Fibroblast of mammary gland (primary cell): ENCODE measurements at regions not wholly inside any gene's neighbourhood (a gene's known extent, or its start where the extent isn't known, plus 50 kb on each side); places are given as distances from the start of the nearest gene placed in this dataset.

ENCODE experiments used
- DNase-seq: peaks from one replicate; pipeline ENCODE4 v3.0.0-alpha.2; 2010; ENCODE audit warnings: low read depth
- H3K4me3 ChIP-seq: 2 replicates; pipeline ENCODE4 v1.5.1; 2011; ENCODE audit warnings: low read depth, mild to moderate bottlenecking, low read length, moderate library complexity; ENCODE audit not compliant: control insufficient read depth
- TF ChIP-seq, protein P1 (sequence below): conservative IDR thresholded peaks from 2 replicates; pipeline ENCODE4 v1.5.1; 2011; ENCODE audit warnings: low read depth, low read length, inconsistent platforms; ENCODE audit not compliant: control insufficient read depth, insufficient read depth

DNA sequence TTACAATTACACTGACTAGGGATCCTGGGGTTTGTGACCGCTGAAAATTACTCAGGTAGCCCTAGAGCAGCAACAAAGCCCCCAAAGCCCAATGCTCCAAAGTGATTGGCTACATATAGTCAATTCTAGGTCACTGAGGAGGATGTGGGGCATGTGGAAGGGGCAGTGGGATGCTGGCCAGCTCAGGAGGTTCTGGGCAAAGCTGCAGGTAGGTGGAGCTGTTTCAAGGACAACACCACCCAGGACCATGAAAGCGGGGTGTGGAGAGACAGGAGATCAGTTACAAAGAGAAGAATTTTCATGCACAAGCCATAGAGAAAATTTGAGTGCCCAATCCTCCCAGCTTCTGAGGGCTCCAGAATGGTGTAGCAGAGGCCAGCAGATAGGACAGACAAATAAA lies 75.0 kb upstream of the CCDC85A start:
- no peak for DNase-seq
- H3K4me3 ChIP-seq = no peak overlapping the region
- TF ChIP-seq, protein P1, sequence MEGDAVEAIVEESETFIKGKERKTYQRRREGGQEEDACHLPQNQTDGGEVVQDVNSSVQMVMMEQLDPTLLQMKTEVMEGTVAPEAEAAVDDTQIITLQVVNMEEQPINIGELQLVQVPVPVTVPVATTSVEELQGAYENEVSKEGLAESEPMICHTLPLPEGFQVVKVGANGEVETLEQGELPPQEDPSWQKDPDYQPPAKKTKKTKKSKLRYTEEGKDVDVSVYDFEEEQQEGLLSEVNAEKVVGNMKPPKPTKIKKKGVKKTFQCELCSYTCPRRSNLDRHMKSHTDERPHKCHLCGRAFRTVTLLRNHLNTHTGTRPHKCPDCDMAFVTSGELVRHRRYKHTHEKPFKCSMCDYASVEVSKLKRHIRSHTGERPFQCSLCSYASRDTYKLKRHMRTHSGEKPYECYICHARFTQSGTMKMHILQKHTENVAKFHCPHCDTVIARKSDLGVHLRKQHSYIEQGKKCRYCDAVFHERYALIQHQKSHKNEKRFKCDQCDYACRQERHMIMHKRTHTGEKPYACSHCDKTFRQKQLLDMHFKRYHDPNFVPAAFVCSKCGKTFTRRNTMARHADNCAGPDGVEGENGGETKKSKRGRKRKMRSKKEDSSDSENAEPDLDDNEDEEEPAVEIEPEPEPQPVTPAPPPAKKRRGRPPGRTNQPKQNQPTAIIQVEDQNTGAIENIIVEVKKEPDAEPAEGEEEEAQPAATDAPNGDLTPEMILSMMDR = no peak

DNA sequence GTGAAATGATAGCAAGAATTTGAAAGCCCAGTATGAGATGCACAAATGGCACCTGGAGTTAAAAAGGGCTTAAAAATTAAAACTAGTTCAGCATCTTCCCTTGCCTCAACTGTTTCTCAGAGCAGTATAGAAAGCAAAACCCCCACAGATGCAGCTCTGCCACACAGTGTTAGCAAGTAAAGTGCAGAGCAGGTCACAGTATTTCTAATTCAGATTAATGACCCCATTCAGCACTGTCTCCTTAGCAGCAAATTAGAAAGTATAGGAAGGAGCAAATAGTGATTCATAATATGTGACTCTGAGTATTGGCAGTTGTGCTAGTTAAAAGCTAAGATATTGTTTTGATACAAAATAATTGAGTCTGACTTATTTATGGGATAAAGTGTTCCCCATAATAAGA lies 73.8 kb upstream of the CCDC85A start:
- DNase-seq = no peak
- TF ChIP-seq, protein P1 = no peak
- no peak overlapping the region for H3K4me3 ChIP-seq

- H3K4me3 ChIP-seq = no peak overlapping the region
- no peak for DNase-seq
- TF ChIP-seq, protein P1 = no peak
Observed at GRCh38 chr2:56113382-56113975, 70.3 kb upstream of the CCDC85A start.

GRCh38 chr2:56117764-56118163 lies 66.0 kb upstream of the CCDC85A start:
- TF ChIP-seq, protein P1 = no peak
- no peak for DNase-seq
- H3K4me3 ChIP-seq = no peak overlapping the region

DNA sequence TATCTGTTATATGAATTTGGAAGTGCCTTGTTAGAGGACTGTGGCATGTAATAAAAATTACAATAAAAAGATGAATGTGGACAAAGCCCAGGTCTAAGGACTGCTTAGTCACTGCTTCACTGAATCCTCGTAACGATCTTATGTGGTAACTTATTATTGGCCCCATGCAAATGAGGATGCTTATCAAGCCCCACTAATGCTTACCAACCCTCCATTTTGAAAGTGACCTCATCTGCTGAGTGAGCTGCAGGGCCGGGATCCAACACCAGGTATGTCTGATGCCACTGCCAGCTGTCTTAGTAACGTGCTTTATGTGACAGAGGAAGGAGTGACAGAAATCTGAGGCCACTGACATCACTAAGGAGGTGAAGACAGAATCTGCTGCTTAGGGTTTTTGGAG lies 65.3 kb upstream of the CCDC85A start:
- TF ChIP-seq, protein P1 = no peak
- no peak overlapping the region for H3K4me3 ChIP-seq
- no peak for DNase-seq

GRCh38 chr2:56121995-56122394 lies 61.8 kb upstream of the CCDC85A start:
- no peak overlapping the region for H3K4me3 ChIP-seq
- TF ChIP-seq, protein P1 = no peak
- no peak for DNase-seq

- no peak overlapping the region for H3K4me3 ChIP-seq
- TF ChIP-seq, protein P1 = no peak
- DNase-seq = no peak
Observed at GRCh38 chr2:56123538-56123937, 60.3 kb upstream of the CCDC85A start.
